ENCODE measurements at regions not wholly inside any gene's neighbourhood (a gene's known extent, or its start where the extent isn't known, plus 50 kb on each side); places are given as distances from the start of the nearest gene placed in this dataset.

- TF ChIP-seq POLR2A (IDR thresholded peaks at IDR 0.05) (no peak), POLR2AphosphoS5 (IDR thresholded peaks at IDR 0.05) (no peak), CTCF (IDR thresholded peaks at IDR 0.05) (no peak)
Measured at GRCh38 chr1:239977416-239977815, 114.3 kb upstream of the FMN2 start.

Measured in breast epithelium (tissue), 3 donors.